ENCODE measurements at regions not wholly inside any gene's neighbourhood (a gene's known extent, or its start where the extent isn't known, plus 50 kb on each side); places are given as distances from the start of the nearest gene placed in this dataset.

DNA sequence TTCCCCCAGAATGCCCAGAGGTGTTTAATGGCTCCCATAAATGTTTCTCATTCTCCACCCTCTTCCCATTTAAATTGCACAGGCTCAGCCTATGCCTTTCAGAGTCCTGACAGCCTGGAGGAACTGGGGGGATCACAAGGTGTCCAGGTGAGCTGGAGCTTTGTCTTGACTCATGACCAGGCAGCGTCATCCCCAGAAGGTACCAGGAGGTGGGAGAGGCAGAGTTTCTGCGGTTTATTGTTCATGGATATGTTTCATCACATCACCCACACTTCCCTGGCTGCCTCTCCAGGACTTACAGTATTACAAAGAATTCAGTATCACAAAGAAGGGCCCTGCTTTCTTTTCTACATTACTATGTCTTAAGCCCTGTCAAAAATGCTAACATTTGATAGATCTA, 103.2 kb upstream of the GALNT18 start:
- TF ChIP-seq, protein P1, sequence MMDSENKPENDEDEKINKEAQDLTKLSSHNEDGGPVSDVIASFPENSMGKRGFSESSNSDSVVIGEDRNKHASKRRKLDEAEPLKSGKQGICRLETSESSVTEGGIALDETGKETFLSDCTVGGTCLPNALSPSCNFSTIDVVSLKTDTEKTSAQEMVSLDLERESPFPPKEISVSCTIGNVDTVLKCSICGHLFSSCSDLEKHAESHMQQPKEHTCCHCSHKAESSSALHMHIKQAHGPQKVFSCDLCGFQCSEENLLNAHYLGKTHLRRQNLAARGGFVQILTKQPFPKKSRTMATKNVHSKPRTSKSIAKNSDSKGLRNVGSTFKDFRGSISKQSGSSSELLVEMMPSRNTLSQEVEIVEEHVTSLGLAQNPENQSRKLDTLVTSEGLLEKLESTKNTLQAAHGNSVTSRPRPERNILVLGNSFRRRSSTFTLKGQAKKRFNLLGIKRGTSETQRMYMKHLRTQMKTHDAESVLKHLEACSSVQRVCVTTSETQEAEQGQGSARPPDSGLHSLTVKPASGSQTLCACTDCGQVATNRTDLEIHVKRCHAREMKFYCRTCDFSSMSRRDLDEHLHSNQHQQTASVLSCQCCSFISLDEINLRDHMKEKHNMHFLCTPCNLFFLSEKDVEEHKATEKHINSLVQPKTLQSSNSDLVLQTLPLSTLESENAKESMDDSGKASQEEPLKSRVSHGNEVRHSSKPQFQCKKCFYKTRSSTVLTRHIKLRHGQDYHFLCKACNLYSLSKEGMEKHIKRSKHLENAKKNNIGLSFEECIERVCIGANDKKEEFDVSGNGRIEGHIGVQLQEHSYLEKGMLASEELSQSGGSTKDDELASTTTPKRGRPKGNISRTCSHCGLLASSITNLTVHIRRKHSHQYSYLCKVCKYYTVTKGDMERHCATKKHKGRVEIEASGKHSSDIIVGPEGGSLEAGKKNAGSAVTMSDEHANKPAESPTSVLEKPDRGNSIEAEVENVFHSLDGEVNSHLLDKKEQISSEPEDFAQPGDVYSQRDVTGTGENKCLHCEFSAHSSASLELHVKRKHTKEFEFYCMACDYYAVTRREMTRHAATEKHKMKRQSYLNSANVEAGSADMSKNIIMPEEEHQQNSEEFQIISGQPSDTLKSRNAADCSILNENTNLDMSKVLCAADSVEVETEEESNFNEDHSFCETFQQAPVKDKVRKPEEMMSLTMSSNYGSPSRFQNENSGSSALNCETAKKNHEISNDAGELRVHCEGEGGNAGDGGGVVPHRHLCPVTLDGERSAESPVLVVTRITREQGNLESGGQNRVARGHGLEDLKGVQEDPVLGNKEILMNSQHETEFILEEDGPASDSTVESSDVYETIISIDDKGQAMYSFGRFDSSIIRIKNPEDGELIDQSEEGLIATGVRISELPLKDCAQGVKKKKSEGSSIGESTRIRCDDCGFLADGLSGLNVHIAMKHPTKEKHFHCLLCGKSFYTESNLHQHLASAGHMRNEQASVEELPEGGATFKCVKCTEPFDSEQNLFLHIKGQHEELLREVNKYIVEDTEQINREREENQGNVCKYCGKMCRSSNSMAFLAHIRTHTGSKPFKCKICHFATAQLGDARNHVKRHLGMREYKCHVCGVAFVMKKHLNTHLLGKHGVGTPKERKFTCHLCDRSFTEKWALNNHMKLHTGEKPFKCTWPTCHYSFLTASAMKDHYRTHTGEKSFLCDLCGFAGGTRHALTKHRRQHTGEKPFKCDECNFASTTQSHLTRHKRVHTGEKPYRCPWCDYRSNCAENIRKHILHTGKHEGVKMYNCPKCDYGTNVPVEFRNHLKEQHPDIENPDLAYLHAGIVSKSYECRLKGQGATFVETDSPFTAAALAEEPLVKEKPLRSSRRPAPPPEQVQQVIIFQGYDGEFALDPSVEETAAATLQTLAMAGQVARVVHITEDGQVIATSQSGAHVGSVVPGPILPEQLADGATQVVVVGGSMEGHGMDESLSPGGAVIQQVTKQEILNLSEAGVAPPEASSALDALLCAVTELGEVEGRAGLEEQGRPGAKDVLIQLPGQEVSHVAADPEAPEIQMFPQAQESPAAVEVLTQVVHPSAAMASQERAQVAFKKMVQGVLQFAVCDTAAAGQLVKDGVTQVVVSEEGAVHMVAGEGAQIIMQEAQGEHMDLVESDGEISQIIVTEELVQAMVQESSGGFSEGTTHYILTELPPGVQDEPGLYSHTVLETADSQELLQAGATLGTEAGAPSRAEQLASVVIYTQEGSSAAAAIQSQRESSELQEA (CRISPR knock-in tag; IDR thresholded peaks at IDR 0.05; ENCODE audit: not compliant biosample characterization) = no peak
- TF ChIP-seq, protein P2, sequence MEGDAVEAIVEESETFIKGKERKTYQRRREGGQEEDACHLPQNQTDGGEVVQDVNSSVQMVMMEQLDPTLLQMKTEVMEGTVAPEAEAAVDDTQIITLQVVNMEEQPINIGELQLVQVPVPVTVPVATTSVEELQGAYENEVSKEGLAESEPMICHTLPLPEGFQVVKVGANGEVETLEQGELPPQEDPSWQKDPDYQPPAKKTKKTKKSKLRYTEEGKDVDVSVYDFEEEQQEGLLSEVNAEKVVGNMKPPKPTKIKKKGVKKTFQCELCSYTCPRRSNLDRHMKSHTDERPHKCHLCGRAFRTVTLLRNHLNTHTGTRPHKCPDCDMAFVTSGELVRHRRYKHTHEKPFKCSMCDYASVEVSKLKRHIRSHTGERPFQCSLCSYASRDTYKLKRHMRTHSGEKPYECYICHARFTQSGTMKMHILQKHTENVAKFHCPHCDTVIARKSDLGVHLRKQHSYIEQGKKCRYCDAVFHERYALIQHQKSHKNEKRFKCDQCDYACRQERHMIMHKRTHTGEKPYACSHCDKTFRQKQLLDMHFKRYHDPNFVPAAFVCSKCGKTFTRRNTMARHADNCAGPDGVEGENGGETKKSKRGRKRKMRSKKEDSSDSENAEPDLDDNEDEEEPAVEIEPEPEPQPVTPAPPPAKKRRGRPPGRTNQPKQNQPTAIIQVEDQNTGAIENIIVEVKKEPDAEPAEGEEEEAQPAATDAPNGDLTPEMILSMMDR (CRISPR knock-in tag; IDR thresholded peaks at IDR 0.05) = no peak
- TF ChIP-seq TP53 (CRISPR knock-in tag; conservative IDR thresholded peaks at IDR 0.05) = no peak
- no peak for TF ChIP-seq HNRNPK (IDR thresholded peaks at IDR 0.05; ENCODE audit: low read depth, low read length, poor library complexity, severe bottlenecking)
- TF ChIP-seq NFIC (IDR thresholded peaks at IDR 0.05; ENCODE audit: low read length) = no peak
- TF ChIP-seq SRSF9 (IDR thresholded peaks at IDR 0.05; ENCODE audit: borderline replicate concordance, insufficient read depth, low read depth, low read length, poor library complexity, severe bottlenecking) = no peak
- no peak for TF ChIP-seq CREB1 (IDR thresholded peaks at IDR 0.05)
- TF ChIP-seq CREB1 (CRISPR knock-in tag; IDR thresholded peaks at IDR 0.05) = no peak
- TF ChIP-seq FOXA3 (CRISPR knock-in tag; IDR thresholded peaks at IDR 0.05) = no peak
- TF ChIP-seq EP300 (IDR thresholded peaks at IDR 0.05; ENCODE audit: low read depth in 2 of 2, low read length in 2 of 2) = no peak
- TF ChIP-seq EP300 (CRISPR knock-in tag; IDR thresholded peaks at IDR 0.05; ENCODE audit: borderline replicate concordance) = no peak
